ENCODE measurements at regions not wholly inside any gene's neighbourhood (a gene's known extent, or its start where the extent isn't known, plus 50 kb on each side); places are given as distances from the start of the nearest gene placed in this dataset.
"Not testable (repeated sequence)": the region's sequence is repeated elsewhere in the genome, so short reads cannot be mapped to it uniquely, and the experiment has no call there.

GRCh38 chr1:233790662-233791371 lies 113.7 kb upstream of the SLC35F3 start:
- peak; percentile 29 to 48 for DNase-seq

- DNase-seq = no peak
These were observed 113.1 kb upstream of the SLC35F3 start for GRCh38 chr1:233791372-233791703.

- no peak for DNase-seq
These were observed 112.8 kb upstream of the SLC35F3 start for GRCh38 chr1:233791721-233792120.

- DNase-seq = no peak
These were observed 109.6 kb upstream of the SLC35F3 start for GRCh38 chr1:233794863-233795262.

- DNase-seq = no peak
These were observed 108.2 kb upstream of the SLC35F3 start for GRCh38 chr1:233796146-233796783.

GRCh38 chr1:233802611-233803010 lies 101.9 kb upstream of the SLC35F3 start:
- DNase-seq = no peak

- DNase-seq = no peak
These were observed 98.7 kb upstream of the SLC35F3 start for GRCh38 chr1:233805786-233806185.

GRCh38 chr1:233815357-233815756 lies 89.1 kb upstream of the SLC35F3 start:
- no peak for DNase-seq

GRCh38 chr1:233815865-233816264 lies 88.6 kb upstream of the SLC35F3 start:
- no peak for DNase-seq

GRCh38 chr1:233816348-233816747 lies 88.1 kb upstream of the SLC35F3 start:
- DNase-seq = no peak

- DNase-seq = no peak
These were observed 85.4 kb upstream of the SLC35F3 start for GRCh38 chr1:233819042-233819441.

- not testable (repeated sequence) for DNase-seq
These were observed 80.3 kb upstream of the SLC35F3 start for GRCh38 chr1:233824179-233824578.

- DNase-seq = not testable (repeated sequence)
These were observed 76.5 kb upstream of the SLC35F3 start for GRCh38 chr1:233827937-233828336.

- no peak for DNase-seq
These were observed 76.0 kb upstream of the SLC35F3 start for GRCh38 chr1:233828480-233828879.

GRCh38 chr1:233834609-233835008 lies 69.9 kb upstream of the SLC35F3 start:
- DNase-seq = no peak

- not testable (repeated sequence) for DNase-seq
These were observed 66.3 kb upstream of the SLC35F3 start for GRCh38 chr1:233838207-233838606.

- DNase-seq = no peak
These were observed 60.8 kb upstream of the SLC35F3 start for GRCh38 chr1:233843525-233844204.

GRCh38 chr1:233844275-233844674 lies 60.2 kb upstream of the SLC35F3 start:
- no peak for DNase-seq

- no peak for DNase-seq
These were observed 59.8 kb upstream of the SLC35F3 start for GRCh38 chr1:233844692-233845091.
